Ovary (tissue), 7 donors: ENCODE measurements at regions not wholly inside any gene's neighbourhood (a gene's known extent, or its start where the extent isn't known, plus 50 kb on each side); places are given as distances from the start of the nearest gene placed in this dataset.
A peak's percentile ranks its signal among the peaks of the same experiment; 100 is the strongest.

Experiments used
- DNase-seq, 5 donors: peaks; one replicate each; pipeline ENCODE4 v3.0.0-alpha.2; 2019 to 2020
- H3K27ac ChIP-seq, 2 donors: fragments of 200-600 bp; one replicate each; pipeline versions ENCODE4 v1.5.1 to v1.8.0; 2019 to 2022
- H3K27me3 ChIP-seq: fragments of 200-600 bp; one replicate; pipeline ENCODE4 v1.8.0; 2022
- H3K36me3 ChIP-seq: fragments of 200-600 bp; sonication (generic); one replicate; pipeline ENCODE4 v1.5.1; 2019
- H3K4me1 ChIP-seq: one replicate; pipeline ENCODE4 v1.8.1; 2013; ENCODE audit warnings: mild to moderate bottlenecking, moderate library complexity; ENCODE audit not compliant: insufficient read depth
- H3K4me3 ChIP-seq: fragments of 200-600 bp; sonication (generic); one replicate; pipeline ENCODE4 v1.5.1; 2017
- H3K9me3 ChIP-seq, 2 donors: fragments of 200-600 bp in 1 of 2; sonication (generic) in 1 of 2; one replicate each; pipeline versions ENCODE4 v1.5.1 to v1.8.1; 2013 to 2019; ENCODE audit warnings: mild to moderate bottlenecking in 1 of 2, moderate library complexity in 1 of 2
- EP300 ChIP-seq: sonication (generic); formaldehyde crosslinking; IDR thresholded peaks from one replicate; pipeline ENCODE4 v1.6.1; 2017; ENCODE audit warnings: antibody characterized with exemption
- POLR2A ChIP-seq: fragments of 450-650 bp; IDR thresholded peaks from one replicate; pipeline ENCODE4 v1.6.1; 2017; ENCODE audit warnings: antibody characterized with exemption, mild to moderate bottlenecking, moderate library complexity
- WGBS, 3 donors: extraction: QIAGEN DNeasy Blood & Tissue Kit in 1 of 3; methylation state at CpG; one replicate each; pipeline versions ENCODE4 v1.1.5 to v1.1.7; 2013 to 2017; 5-methylcytosine and 5-hydroxymethylcytosine counted together
- intact Hi-C, 4 donors: fragments of 100-400 bp; cut with DNase I; formaldehyde crosslinking; loops; one replicate each; pipeline versions ENCODE4 v1.11.0 to v1.15.1; 2022 to 2023
- TF ChIP-seq, protein P1 (sequence below), 3 donors: fragments of 450-650 bp in 2 of 3; fragments of 200-600 bp in 1 of 3; IDR thresholded peaks; one replicate each; pipeline versions ENCODE4 v1.5.1 to v1.8.0; 2016 to 2022; ENCODE audit warnings: antibody characterized with exemption in 3 of 3, mild to moderate bottlenecking in 1 of 3
- donor health status: DM: no; HTN: no; CAD: no; lungs with moderate emphysema.
- donor health status: DM: no; HTN: no; CAD: no.
- donor health status: Bipolar disorder and iron deficiency.
- donor health status: DM: no; HTN: no; CAD: no.
- donor health status: DM: yes; HTN: yes; CAD: no.

DNA sequence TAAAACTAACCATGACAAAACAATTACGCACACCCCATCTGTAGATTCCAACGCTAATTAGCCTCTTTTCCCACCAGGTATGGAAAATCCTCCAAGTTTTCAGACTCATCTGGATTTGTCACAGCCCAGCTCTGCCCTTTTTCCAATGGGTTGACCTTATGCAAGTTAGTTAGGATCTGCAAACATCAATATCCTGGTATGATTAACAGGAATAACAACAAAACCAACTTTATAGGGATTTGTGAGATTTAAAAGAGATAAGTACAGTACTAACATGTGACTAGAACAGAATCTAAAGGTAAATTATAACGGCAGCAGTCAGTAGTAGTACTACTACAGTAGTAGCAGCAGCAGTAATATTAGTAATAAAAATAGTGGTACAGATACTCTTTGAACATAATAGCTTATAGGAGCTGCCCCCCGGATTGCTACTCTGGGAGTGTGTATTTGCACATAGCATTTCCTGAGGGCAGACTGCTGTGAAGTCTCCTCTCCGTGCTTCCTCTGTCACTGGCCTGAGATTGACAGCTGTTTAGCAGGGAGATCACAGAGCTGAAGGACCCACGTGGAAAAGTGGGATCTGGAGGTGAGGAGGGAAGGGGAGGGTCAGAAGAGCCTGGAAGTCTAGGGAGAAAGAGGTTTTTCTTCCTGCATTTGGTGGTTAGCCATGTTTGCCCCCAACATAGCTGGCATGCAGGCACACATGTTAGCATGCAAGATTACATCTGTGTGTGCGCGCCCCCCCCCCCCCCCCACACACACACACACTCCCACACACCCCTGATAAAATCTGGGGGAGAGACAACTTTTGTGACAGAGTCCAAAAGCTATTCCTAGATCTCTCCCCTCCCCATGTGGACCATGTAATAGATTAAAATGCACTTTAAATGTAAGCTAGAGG is 73.3 kb upstream of the FAM171A1 start:
- no peak for DNase-seq
- Histone ChIP-seq H3K4me1 (peaks cover 3% of the 10 kb centered on the region), H3K9me3 (no peaks in the 10 kb centered on the region), H3K36me3 (no peaks in the 10 kb centered on the region), H3K27me3 (no peaks in the 10 kb centered on the region), H3K4me3 (no peak overlapping the region), H3K27ac (no peak overlapping the region)
- TF ChIP-seq, protein P1, sequence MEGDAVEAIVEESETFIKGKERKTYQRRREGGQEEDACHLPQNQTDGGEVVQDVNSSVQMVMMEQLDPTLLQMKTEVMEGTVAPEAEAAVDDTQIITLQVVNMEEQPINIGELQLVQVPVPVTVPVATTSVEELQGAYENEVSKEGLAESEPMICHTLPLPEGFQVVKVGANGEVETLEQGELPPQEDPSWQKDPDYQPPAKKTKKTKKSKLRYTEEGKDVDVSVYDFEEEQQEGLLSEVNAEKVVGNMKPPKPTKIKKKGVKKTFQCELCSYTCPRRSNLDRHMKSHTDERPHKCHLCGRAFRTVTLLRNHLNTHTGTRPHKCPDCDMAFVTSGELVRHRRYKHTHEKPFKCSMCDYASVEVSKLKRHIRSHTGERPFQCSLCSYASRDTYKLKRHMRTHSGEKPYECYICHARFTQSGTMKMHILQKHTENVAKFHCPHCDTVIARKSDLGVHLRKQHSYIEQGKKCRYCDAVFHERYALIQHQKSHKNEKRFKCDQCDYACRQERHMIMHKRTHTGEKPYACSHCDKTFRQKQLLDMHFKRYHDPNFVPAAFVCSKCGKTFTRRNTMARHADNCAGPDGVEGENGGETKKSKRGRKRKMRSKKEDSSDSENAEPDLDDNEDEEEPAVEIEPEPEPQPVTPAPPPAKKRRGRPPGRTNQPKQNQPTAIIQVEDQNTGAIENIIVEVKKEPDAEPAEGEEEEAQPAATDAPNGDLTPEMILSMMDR (IDR thresholded peaks at IDR 0.05), result no peak
- no peak for TF ChIP-seq POLR2A
- intact Hi-C loops, result no loop called here
- 53 to 63% (median 63%) methylated on average over 8 of the region's 8 CpGs for WGBS, 3 donors

DNA sequence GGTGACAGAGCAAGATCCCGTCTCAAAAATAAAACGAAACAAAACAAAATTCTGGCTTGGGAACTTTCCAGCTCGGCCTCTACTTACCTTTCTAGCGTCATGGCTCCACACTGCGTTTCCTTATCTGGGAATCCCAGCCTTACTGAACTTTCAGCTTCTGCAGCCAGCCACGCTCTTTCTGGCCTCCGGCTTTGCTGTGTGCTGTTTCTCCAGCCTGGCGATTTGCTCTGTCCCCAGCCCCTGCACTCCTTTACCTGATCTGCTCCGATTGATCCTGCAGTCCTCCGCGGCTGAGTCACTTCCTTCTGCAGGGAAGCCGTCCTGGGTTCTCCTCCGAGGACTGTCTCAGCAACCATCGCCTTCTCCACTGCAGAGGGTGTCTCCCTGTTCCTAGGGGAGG is 71.0 kb upstream of the FAM171A1 start:
- 83 to 91% (median 83%) methylated on average over 14 of the region's 14 CpGs for WGBS, 3 donors
- Histone ChIP-seq H3K9me3 (no peaks in the 10 kb centered on the region), H3K27ac (no peak overlapping the region), H3K36me3 (no peaks in the 10 kb centered on the region), H3K4me3 (no peak overlapping the region), H3K4me1 (peaks cover 6% of the 10 kb centered on the region), H3K27me3 (no peaks in the 10 kb centered on the region)
- DNase-seq, result no peak
- intact Hi-C loops, result no loop called here
- TF ChIP-seq EP300 (no peak), POLR2A (no peak)
- TF ChIP-seq, protein P1 (IDR thresholded peaks at IDR 0.05), result no peak

DNA sequence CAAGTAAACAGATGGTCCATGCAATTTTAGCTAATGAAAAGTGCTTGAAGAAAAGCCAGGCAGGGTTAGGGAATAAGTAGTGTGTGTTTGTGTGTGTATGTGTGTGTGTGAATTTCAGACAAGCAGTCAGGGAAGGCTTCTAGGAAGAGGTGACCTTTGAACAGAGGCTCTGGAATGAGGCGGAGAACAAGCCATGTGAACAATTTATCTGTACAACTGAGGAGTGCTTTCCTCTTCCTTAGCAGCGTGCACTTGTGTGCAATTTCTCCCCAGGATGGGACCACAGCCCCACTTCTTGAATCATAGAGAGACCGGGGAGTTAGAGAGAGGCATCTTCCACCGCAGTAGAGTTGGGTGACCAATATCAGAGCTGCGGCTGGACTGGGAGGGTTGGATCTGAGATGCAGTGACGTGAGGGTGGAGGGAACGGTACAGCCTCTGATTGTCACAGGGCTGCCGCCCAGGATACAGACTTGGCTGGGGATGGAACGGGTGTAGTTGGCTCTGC is 69.2 kb upstream of the FAM171A1 start:
- intact Hi-C loops, result no loop called here
- DNase-seq, result no peak
- Histone ChIP-seq H3K4me3 (no peak overlapping the region), H3K4me1 (peaks cover 6% of the 10 kb centered on the region), H3K9me3 (no peaks in the 10 kb centered on the region), H3K36me3 (no peaks in the 10 kb centered on the region), H3K27me3 (no peaks in the 10 kb centered on the region), H3K27ac (peak overlapping the region in 1 of 2 donors; percentile 61)
- TF ChIP-seq POLR2A, result no peak
- no peak for TF ChIP-seq EP300
- TF ChIP-seq, protein P1 (IDR thresholded peaks at IDR 0.05), result no peak
- 86 to 90% (median 87%) methylated on average over 9 of the region's 9 CpGs for WGBS, 3 donors

DNA sequence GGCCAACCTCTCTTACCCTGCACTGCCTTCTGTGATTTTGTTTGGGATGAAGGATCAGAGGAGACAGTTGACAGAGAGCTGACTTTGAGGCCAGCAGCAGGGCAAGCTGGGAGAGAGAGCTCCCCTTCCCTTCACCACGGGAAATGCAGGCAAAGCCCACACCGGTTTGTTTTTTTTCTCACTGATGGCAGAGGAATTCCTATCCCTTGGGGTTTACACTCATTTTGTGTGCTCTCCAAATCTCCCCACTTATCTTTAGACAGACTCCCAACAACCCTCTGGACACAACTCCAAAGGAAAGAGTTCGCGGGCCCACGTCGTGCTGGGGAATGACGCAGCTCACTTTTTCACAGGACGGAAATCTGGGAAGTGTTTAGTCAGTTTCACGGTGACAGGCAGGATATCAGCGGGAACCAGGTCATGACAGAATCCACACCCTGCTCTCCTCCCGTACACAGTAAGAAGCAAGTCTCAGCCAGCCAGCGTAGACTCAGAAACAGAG is 68.3 kb upstream of the FAM171A1 start:
- H3K27me3 ChIP-seq, result no peaks in the 10 kb centered on the region
- peak; percentile 44 to 75 (median 62) for DNase-seq
- no peaks in the 10 kb centered on the region for H3K9me3 ChIP-seq
- peak overlapping the region; percentile 17 for H3K4me3 ChIP-seq
- peak overlapping the region in 1 of 2 donors; percentile 61 for H3K27ac ChIP-seq
- TF ChIP-seq, protein P1 (IDR thresholded peaks at IDR 0.05), result peak in 2 of 3 donors; percentile 24 to 35
- TF ChIP-seq POLR2A (no peak), EP300 (no peak)
- H3K36me3 ChIP-seq, result no peaks in the 10 kb centered on the region
- WGBS, 3 donors, result 0 to 1% (median 1%) methylated on average over 12 of the region's 12 CpGs
- peaks cover 8% of the 10 kb centered on the region for H3K4me1 ChIP-seq
- intact Hi-C loops, result loop anchor here in 3 of 4 donors (5.0 to 10.0 kb wide), 3 partner anchors 283 to 385 kb away; no protein-coding TSS in a partner anchor
